SK-N-SH (cell line): ENCODE measurements at regions not wholly inside any gene's neighbourhood (a gene's known extent, or its start where the extent isn't known, plus 50 kb on each side); places are given as distances from the start of the nearest gene placed in this dataset.

ENCODE experiments used
- YY1 ChIP-seq: IDR thresholded peaks from 2 replicates; pipeline ENCODE4 v1.4.0; 2012; ENCODE audit warnings: low read depth, mild to moderate bottlenecking
- TF ChIP-seq, protein P1 (sequence below): fragments of 200-600 bp; sonication (generic); IDR thresholded peaks from 2 replicates; pipeline ENCODE4 v1.6.1; 2017; ENCODE audit warnings: antibody characterized with exemption, mild to moderate bottlenecking, moderate library complexity
- TF ChIP-seq, protein P2 (sequence below): fragments of 150-350 bp; IDR thresholded peaks from 2 replicates; pipeline ENCODE4 v1.6.1; 2017; ENCODE audit warnings: antibody characterized with exemption, low read length, low read depth, borderline replicate concordance
- TF ChIP-seq, protein P3 (sequence below): IDR thresholded peaks from 2 replicates; pipeline ENCODE4; 2012
- TF ChIP-seq, protein P4 (sequence below): IDR thresholded peaks from 2 replicates; pipeline ENCODE4 v1.4.0; 2012; ENCODE audit warnings: low read depth, borderline replicate concordance

DNA sequence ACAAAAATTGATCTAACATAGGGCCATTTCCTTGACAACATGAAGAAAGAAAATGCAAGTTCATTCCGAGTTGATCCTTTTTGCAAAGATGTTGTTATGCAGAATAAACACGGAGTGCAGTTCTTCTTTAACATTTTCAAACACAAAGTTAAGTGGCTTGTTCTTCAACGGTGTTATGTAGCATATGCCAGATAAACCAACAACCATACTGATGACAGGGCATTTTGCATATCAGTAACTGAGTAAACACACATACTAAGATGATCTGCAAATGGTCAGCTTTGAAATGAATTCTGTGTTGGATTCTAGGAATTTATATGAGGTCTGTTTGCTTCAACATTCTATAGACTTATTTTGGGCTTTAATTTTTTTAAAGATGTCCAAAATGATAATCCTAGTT is 266.4 kb downstream of the GPD2 start:
- TF ChIP-seq, protein P1, sequence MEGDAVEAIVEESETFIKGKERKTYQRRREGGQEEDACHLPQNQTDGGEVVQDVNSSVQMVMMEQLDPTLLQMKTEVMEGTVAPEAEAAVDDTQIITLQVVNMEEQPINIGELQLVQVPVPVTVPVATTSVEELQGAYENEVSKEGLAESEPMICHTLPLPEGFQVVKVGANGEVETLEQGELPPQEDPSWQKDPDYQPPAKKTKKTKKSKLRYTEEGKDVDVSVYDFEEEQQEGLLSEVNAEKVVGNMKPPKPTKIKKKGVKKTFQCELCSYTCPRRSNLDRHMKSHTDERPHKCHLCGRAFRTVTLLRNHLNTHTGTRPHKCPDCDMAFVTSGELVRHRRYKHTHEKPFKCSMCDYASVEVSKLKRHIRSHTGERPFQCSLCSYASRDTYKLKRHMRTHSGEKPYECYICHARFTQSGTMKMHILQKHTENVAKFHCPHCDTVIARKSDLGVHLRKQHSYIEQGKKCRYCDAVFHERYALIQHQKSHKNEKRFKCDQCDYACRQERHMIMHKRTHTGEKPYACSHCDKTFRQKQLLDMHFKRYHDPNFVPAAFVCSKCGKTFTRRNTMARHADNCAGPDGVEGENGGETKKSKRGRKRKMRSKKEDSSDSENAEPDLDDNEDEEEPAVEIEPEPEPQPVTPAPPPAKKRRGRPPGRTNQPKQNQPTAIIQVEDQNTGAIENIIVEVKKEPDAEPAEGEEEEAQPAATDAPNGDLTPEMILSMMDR, result no peak
- TF ChIP-seq, protein P2, sequence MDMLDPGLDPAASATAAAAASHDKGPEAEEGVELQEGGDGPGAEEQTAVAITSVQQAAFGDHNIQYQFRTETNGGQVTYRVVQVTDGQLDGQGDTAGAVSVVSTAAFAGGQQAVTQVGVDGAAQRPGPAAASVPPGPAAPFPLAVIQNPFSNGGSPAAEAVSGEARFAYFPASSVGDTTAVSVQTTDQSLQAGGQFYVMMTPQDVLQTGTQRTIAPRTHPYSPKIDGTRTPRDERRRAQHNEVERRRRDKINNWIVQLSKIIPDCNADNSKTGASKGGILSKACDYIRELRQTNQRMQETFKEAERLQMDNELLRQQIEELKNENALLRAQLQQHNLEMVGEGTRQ, result no peak
- TF ChIP-seq, protein P3, sequence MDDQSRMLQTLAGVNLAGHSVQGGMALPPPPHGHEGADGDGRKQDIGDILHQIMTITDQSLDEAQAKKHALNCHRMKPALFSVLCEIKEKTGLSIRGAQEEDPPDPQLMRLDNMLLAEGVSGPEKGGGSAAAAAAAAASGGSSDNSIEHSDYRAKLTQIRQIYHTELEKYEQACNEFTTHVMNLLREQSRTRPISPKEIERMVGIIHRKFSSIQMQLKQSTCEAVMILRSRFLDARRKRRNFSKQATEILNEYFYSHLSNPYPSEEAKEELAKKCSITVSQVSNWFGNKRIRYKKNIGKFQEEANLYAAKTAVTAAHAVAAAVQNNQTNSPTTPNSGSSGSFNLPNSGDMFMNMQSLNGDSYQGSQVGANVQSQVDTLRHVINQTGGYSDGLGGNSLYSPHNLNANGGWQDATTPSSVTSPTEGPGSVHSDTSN, result no peak
- TF ChIP-seq, protein P4, sequence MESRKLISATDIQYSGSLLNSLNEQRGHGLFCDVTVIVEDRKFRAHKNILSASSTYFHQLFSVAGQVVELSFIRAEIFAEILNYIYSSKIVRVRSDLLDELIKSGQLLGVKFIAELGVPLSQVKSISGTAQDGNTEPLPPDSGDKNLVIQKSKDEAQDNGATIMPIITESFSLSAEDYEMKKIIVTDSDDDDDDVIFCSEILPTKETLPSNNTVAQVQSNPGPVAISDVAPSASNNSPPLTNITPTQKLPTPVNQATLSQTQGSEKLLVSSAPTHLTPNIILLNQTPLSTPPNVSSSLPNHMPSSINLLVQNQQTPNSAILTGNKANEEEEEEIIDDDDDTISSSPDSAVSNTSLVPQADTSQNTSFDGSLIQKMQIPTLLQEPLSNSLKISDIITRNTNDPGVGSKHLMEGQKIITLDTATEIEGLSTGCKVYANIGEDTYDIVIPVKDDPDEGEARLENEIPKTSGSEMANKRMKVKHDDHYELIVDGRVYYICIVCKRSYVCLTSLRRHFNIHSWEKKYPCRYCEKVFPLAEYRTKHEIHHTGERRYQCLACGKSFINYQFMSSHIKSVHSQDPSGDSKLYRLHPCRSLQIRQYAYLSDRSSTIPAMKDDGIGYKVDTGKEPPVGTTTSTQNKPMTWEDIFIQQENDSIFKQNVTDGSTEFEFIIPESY, result no peak
- no peak for TF ChIP-seq YY1
